ENCODE measurements at regions not wholly inside any gene's neighbourhood (a gene's known extent, or its start where the extent isn't known, plus 50 kb on each side); places are given as distances from the start of the nearest gene placed in this dataset.

GRCh38 chr10:61151059-61151458 is 207.1 kb upstream of the RHOBTB1 start:
- Mint-ChIP-seq H3K9me3 (no peaks in the 10 kb centered on the region), H3K27me3 (ENCODE audit: low read depth) (no peaks in the 10 kb centered on the region), H3K27ac (no peak overlapping the region), H3K4me1 (peaks cover 6% of the 10 kb centered on the region), H3K36me3 (no peaks in the 10 kb centered on the region), H3K4me3 (no peak overlapping the region)
- CTCF ChIA-PET, result no interaction called here
- POLR2A ChIA-PET, result no interaction called here
- DNase-seq (ENCODE audit: low spot score) (no peak), ATAC-seq (no peak)
- TF ChIP-seq ZNF532 (CRISPR knock-in tag; IDR thresholded peaks at IDR 0.05; ENCODE audit: borderline replicate concordance) (no peak), ESRRA (CRISPR knock-in tag; IDR thresholded peaks at IDR 0.05; ENCODE audit: borderline replicate concordance) (no peak), ZNF281 (CRISPR knock-in tag; IDR thresholded peaks at IDR 0.05) (no peak), JAZF1 (CRISPR knock-in tag; IDR thresholded peaks at IDR 0.05) (no peak), STAT6 (CRISPR knock-in tag; conservative IDR thresholded peaks at IDR 0.05; ENCODE audit: low read depth) (no peak), NFE2L1 (CRISPR knock-in tag; IDR thresholded peaks at IDR 0.05) (no peak), MAX (CRISPR knock-in tag; IDR thresholded peaks at IDR 0.05) (no peak), NFATC4 (CRISPR knock-in tag; IDR thresholded peaks at IDR 0.05) (no peak), ZNF671 (CRISPR knock-in tag; IDR thresholded peaks at IDR 0.05) (no peak), SOX15 (CRISPR knock-in tag; IDR thresholded peaks at IDR 0.05) (no peak), NR2C2 (CRISPR knock-in tag; IDR thresholded peaks at IDR 0.05) (no peak), ZNF232 (CRISPR knock-in tag; IDR thresholded peaks at IDR 0.05) (no peak), ZNF512 (CRISPR knock-in tag; IDR thresholded peaks at IDR 0.05; ENCODE audit: borderline replicate concordance) (no peak)

GRCh38 chr10:61148451-61148850 is 204.5 kb upstream of the RHOBTB1 start:
- no peak for ATAC-seq
- Mint-ChIP-seq H3K4me3 (no peak overlapping the region), H3K4me1 (no peaks in the 10 kb centered on the region), H3K27ac (no peak overlapping the region), H3K27me3 (ENCODE audit: low read depth) (no peaks in the 10 kb centered on the region), H3K36me3 (peaks cover under 1% of the 10 kb centered on the region; the same call in 1 of the 2 replicates), H3K9me3 (peaks cover 4% of the 10 kb centered on the region)
- ChIA-PET POLR2A (no interaction called here), CTCF (no interaction called here)
- no peak for DNase-seq (ENCODE audit: low spot score)
- TF ChIP-seq SOX15 (CRISPR knock-in tag; IDR thresholded peaks at IDR 0.05), result no peak
- no peak for TF ChIP-seq ERG (CRISPR knock-in tag; IDR thresholded peaks at IDR 0.05)
- no peak for TF ChIP-seq SMAD3 (CRISPR knock-in tag; IDR thresholded peaks at IDR 0.05; ENCODE audit: borderline replicate concordance)
- TF ChIP-seq ESRRA (CRISPR knock-in tag; IDR thresholded peaks at IDR 0.05; ENCODE audit: borderline replicate concordance), result no peak
- no peak for TF ChIP-seq NFE2L1 (CRISPR knock-in tag; IDR thresholded peaks at IDR 0.05)
- no peak for TF ChIP-seq GRHL2 (CRISPR knock-in tag; IDR thresholded peaks at IDR 0.05; ENCODE audit: insufficient replicate concordance, severe bottlenecking)
- no peak for TF ChIP-seq MAX (CRISPR knock-in tag; IDR thresholded peaks at IDR 0.05)
- no peak for TF ChIP-seq FOXJ3 (CRISPR knock-in tag; IDR thresholded peaks at IDR 0.05; ENCODE audit: borderline replicate concordance)
- TF ChIP-seq PRDM15 (CRISPR knock-in tag; IDR thresholded peaks at IDR 0.05), result no peak
